Activated CD4-positive, alpha-beta T cell treated with anti-CD3 and anti-CD28 coated beads, Interleukin-10, Interleukin-2, amounts not matched to agents 100 ng/mL and 50 ng/mL, durations not matched to agents 16 hours and 8 hours (primary cell): ENCODE measurements at regions not wholly inside any gene's neighbourhood (a gene's known extent, or its start where the extent isn't known, plus 50 kb on each side); places are given as distances from the start of the nearest gene placed in this dataset.

Experiments used
- DNase-seq: peaks from one replicate; pipeline ENCODE4 v3.0.0-alpha.2; 2020

- no peak for DNase-seq
These were observed 192.4 kb upstream of the NEIL3 start for GRCh38 chr4:177117256-177117655.

GRCh38 chr4:177118596-177118995, 191.1 kb upstream of the NEIL3 start:
- no peak for DNase-seq

GRCh38 chr4:177119021-177119471, 190.6 kb upstream of the NEIL3 start:
- DNase-seq: no peak

- DNase-seq: no peak
These were observed 190.0 kb upstream of the NEIL3 start for GRCh38 chr4:177119691-177120090.

GRCh38 chr4:177123811-177124210, 185.9 kb upstream of the NEIL3 start:
- no peak for DNase-seq

- DNase-seq: no peak
These were observed 185.2 kb upstream of the NEIL3 start for GRCh38 chr4:177124349-177125064.

GRCh38 chr4:177125656-177126055, 184.0 kb upstream of the NEIL3 start:
- no peak for DNase-seq

- no peak for DNase-seq
These were observed 182.0 kb upstream of the NEIL3 start for GRCh38 chr4:177127658-177128057.

- DNase-seq: no peak
These were observed 181.4 kb upstream of the NEIL3 start for GRCh38 chr4:177128306-177128705.

GRCh38 chr4:177131736-177132135, 177.9 kb upstream of the NEIL3 start:
- DNase-seq: no peak

- no peak for DNase-seq
These were observed 162.0 kb upstream of the NEIL3 start for GRCh38 chr4:177147668-177148067.

- DNase-seq: no peak
These were observed 154.2 kb upstream of the NEIL3 start for GRCh38 chr4:177155454-177155853.

GRCh38 chr4:177159600-177159999, 150.1 kb upstream of the NEIL3 start:
- no peak for DNase-seq

GRCh38 chr4:177161781-177162180, 147.9 kb upstream of the NEIL3 start:
- no peak for DNase-seq

- DNase-seq: no peak
These were observed 146.1 kb upstream of the NEIL3 start for GRCh38 chr4:177163532-177163931.

GRCh38 chr4:177171588-177171987, 138.1 kb upstream of the NEIL3 start:
- DNase-seq: no peak

- DNase-seq: no peak
These were observed 134.2 kb upstream of the NEIL3 start for GRCh38 chr4:177175473-177175872.

- no peak for DNase-seq
These were observed 132.1 kb upstream of the NEIL3 start for GRCh38 chr4:177177541-177178081.

GRCh38 chr4:177178246-177178645, 131.4 kb upstream of the NEIL3 start:
- no peak for DNase-seq

- DNase-seq: no peak
These were observed 127.5 kb upstream of the NEIL3 start for GRCh38 chr4:177182166-177182565.

GRCh38 chr4:177182728-177183127, 126.9 kb upstream of the NEIL3 start:
- DNase-seq: no peak

- DNase-seq: no peak
These were observed 124.5 kb upstream of the NEIL3 start for GRCh38 chr4:177185151-177185550.

- no peak for DNase-seq
These were observed 124.1 kb upstream of the NEIL3 start for GRCh38 chr4:177185579-177185978.

GRCh38 chr4:177187371-177187770, 122.3 kb upstream of the NEIL3 start:
- DNase-seq: no peak

- no peak for DNase-seq
These were observed 118.6 kb upstream of the NEIL3 start for GRCh38 chr4:177190995-177191580.
